GM12878 (cell line): ENCODE measurements at regions not wholly inside any gene's neighbourhood (a gene's known extent, or its start where the extent isn't known, plus 50 kb on each side); places are given as distances from the start of the nearest gene placed in this dataset.

Experiments used
- ATAC-seq: fragments of 200-7000 bp; cut with Tn5 transposase; 3 replicates; pipeline ENCODE4 v1.9.1; 2020; ENCODE audit warnings: mild to moderate bottlenecking, moderate library complexity
- BruUV-seq: library from RNA; stranded (reverse); fragments of 400-500 nt; replicated peaks from 2 replicates; lab custom pipeline; 2021; lab: Mats Ljungman, UMichigan
- CTCF ChIA-PET: fragments of 300-600 bp; sonication (Branson Sonifier 250); formaldehyde crosslinking; extraction: SDS; loops from one replicate; lab custom pipeline; 2021; ENCODE audit warnings: inconsistent platforms; lab: Yijun Ruan, JAX
- POLR2A ChIA-PET: fragments of 350-600 bp; formaldehyde crosslinking; extraction: SDS; loops from one replicate; lab custom pipeline; 2021; ENCODE audit warnings: inconsistent platforms; lab: Charles Lee
- RAD21 ChIA-PET: fragments of 300-600 bp; sonication (Branson Sonifier 250); formaldehyde crosslinking; loops from one replicate; lab custom pipeline; 2023; ENCODE audit warnings: antibody characterized with exemption; ENCODE audit not compliant: unreplicated experiment; lab: Charles Lee
- SMC1A ChIA-PET: fragments of 300-600 bp; sonication (Branson Sonifier 250); formaldehyde crosslinking; loops from one replicate; lab custom pipeline; 2023; ENCODE audit not compliant: unreplicated experiment, uncharacterized antibody; lab: Charles Lee
- DNase-seq: peaks from one replicate; pipeline ENCODE4 v3.0.0-alpha.2; 2011; ENCODE audit warnings: low read depth, low spot score
- FAIRE-seq: peaks from 3 replicates; lab custom pipeline; 2011; peaks lifted over from hg19 to GRCh38; lab: Jason Lieb, UNC
- H2AFZ ChIP-seq: 2 replicates; pipeline ENCODE4 v1.6.0; 2011; ENCODE audit warnings: low read depth, low read length, control low read depth; ENCODE audit not compliant: control insufficient read depth
- H3K27ac ChIP-seq: 2 replicates; pipeline ENCODE4 v1.5.1; 2011; ENCODE audit warnings: control low read depth; ENCODE audit not compliant: control insufficient read depth, insufficient read depth
- H3K27me3 ChIP-seq, 2 experiments: replicated peaks in 1 of 2; 2 replicates each; pipeline versions ENCODE4 v1.6.0 to v1.6.1; 2011; ENCODE audit warnings: low read length in 1 of 2; ENCODE audit not compliant: control insufficient read depth in 2 of 2, insufficient read depth in 2 of 2
- H3K36me3 ChIP-seq, 2 experiments: 2 replicates each; pipeline ENCODE4 v1.5.1; 2011; ENCODE audit warnings: low read length in 1 of 2; ENCODE audit not compliant: control insufficient read depth in 2 of 2, insufficient read depth in 2 of 2
- H3K4me1 ChIP-seq: 2 replicates; pipeline ENCODE4 v1.6.1; 2011; ENCODE audit warnings: mild to moderate bottlenecking, low read length, moderate library complexity, mixed read lengths; ENCODE audit not compliant: control insufficient read depth, insufficient read depth
- H3K4me2 ChIP-seq: 2 replicates; pipeline ENCODE4 v1.6.0; 2011; ENCODE audit warnings: control low read depth; ENCODE audit not compliant: control insufficient read depth, insufficient read depth
- H3K4me3 ChIP-seq: fragments of 200-600 bp; sonication (generic); 2 replicates; pipeline ENCODE4 v1.5.1; 2016
- H3K79me2 ChIP-seq: 2 replicates; pipeline ENCODE4 v1.6.0; 2011; ENCODE audit warnings: low read length; ENCODE audit not compliant: control insufficient read depth, insufficient read depth
- H3K9ac ChIP-seq: 2 replicates; pipeline ENCODE4 v1.8.0; 2011; ENCODE audit warnings: low read length, control low read depth, mixed read lengths; ENCODE audit not compliant: control insufficient read depth, insufficient read depth
- H3K9me3 ChIP-seq: replicated peaks from 3 replicates; pipeline ENCODE4 v1.5.1; 2011; ENCODE audit warnings: mild to moderate bottlenecking, low read length; ENCODE audit not compliant: control insufficient read depth, insufficient read depth
- H4K20me1 ChIP-seq: 2 replicates; pipeline ENCODE4 v1.6.0; 2011; ENCODE audit not compliant: control insufficient read depth, insufficient read depth
- BMI1 ChIP-seq: fragments of 450-650 bp; IDR thresholded peaks from 2 replicates; pipeline ENCODE4 v1.6.1; 2016; ENCODE audit warnings: mild to moderate bottlenecking, moderate library complexity, borderline replicate concordance
- EED ChIP-seq: sonication (generic); IDR thresholded peaks from 2 replicates; pipeline ENCODE4 v1.6.1; 2016; ENCODE audit warnings: antibody characterized with exemption, low read depth
- IRF5 ChIP-seq: fragments of 450-650 bp; IDR thresholded peaks from 2 replicates; pipeline ENCODE4 v1.6.1; 2017; ENCODE audit warnings: borderline replicate concordance
- NR2C1 ChIP-seq: fragments of 450-650 bp; IDR thresholded peaks from 2 replicates; pipeline ENCODE4 v1.6.1; 2017; ENCODE audit warnings: antibody characterized with exemption, mild to moderate bottlenecking, moderate library complexity
- NR2C2 ChIP-seq: IDR thresholded peaks from 2 replicates; pipeline ENCODE4 v1.6.1; 2011; ENCODE audit warnings: borderline replicate concordance, low read depth; ENCODE audit not compliant: control insufficient read depth, insufficient read length
- PRDM15 ChIP-seq: fragments of 450-650 bp; formaldehyde crosslinking; IDR thresholded peaks from 2 replicates; pipeline ENCODE4 v1.4.0; 2020; ENCODE audit warnings: mild to moderate bottlenecking, moderate library complexity
- SKIL ChIP-seq: fragments of 450-650 bp; IDR thresholded peaks from 2 replicates; pipeline ENCODE4 v1.6.1; 2017; ENCODE audit warnings: mild to moderate bottlenecking, low read depth, inconsistent platforms; ENCODE audit not compliant: poor library complexity, severe bottlenecking
- SMARCA5 ChIP-seq: fragments of 450-650 bp; IDR thresholded peaks from 2 replicates; pipeline ENCODE4 v1.6.1; 2017; ENCODE audit warnings: mild to moderate bottlenecking
- TCF12 ChIP-seq: IDR thresholded peaks from 2 replicates; pipeline ENCODE4 v1.6.1; 2011; ENCODE audit warnings: low read depth, mild to moderate bottlenecking, low read length
- USF1 ChIP-seq: IDR thresholded peaks from 2 replicates; pipeline ENCODE4 v1.6.1; 2011; ENCODE audit warnings: borderline replicate concordance, low read depth, mild to moderate bottlenecking, moderate library complexity, mixed read lengths, low read length; ENCODE audit not compliant: insufficient read depth; ENCODE audit errors: extremely low read length
- ZNF217 ChIP-seq: fragments of 450-650 bp; IDR thresholded peaks from 2 replicates; pipeline ENCODE4 v1.6.1; 2017; ENCODE audit warnings: antibody characterized with exemption, mild to moderate bottlenecking
- ZSCAN29 ChIP-seq: fragments of 450-650 bp; IDR thresholded peaks from 2 replicates; pipeline ENCODE4 v1.6.1; 2017; ENCODE audit warnings: mild to moderate bottlenecking, moderate library complexity
- WGBS: methylation state at CpG from one replicate; pipeline ENCODE4 v1.1.6; 2016; ENCODE audit warnings: low lambda C conversion rate; ENCODE audit not compliant: insufficient replicate concordance, insufficient coverage; ENCODE audit errors: missing lambda C conversion rate; 5-methylcytosine and 5-hydroxymethylcytosine counted together
- in situ Hi-C: fragments of 300-500 bp; cut with MboI; formaldehyde crosslinking; loops from 9 replicates; pipeline ENCODE4 v1.14.3; 2018; ENCODE audit warnings: mixed read lengths
- intact Hi-C: fragments of 100-400 bp; cut with micrococcal nuclease; formaldehyde crosslinking; loops from one replicate; pipeline ENCODE4 v1.14.2; 2022; ENCODE audit not compliant: unreplicated experiment
- TF ChIP-seq, protein P1 (sequence below): fragments of 450-650 bp; IDR thresholded peaks from 2 replicates; pipeline ENCODE4 v1.6.1; 2016; ENCODE audit warnings: mild to moderate bottlenecking
- TF ChIP-seq, protein P2 (sequence below): IDR thresholded peaks from 2 replicates; pipeline ENCODE4 v1.6.1; 2011; ENCODE audit warnings: low read depth, low read length, improper control_type of control experiment, borderline replicate concordance

DNA sequence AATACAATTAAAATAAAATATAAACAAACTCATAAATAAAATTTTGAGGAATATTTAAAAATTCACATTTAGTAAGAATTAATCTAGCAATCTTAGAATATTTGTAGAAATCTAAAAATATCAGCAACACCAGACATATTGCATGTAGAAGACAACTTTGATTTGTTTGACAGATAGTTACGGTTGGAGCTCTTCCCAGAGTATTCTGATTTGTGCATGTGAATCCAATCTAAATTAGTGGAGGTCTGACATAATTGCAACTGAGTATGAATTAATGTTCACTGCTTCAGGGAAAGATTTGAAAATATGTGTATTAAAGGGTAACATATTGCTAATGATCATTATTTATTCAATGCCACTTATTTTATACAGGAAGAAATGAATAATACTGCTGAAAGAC, 1546.2 kb downstream of the BRINP3 start:
- Histone ChIP-seq H3K4me3 (no peak overlapping the region), H2AFZ (no peak overlapping the region), H3K36me3 (no peaks in the 10 kb centered on the region), H4K20me1 (no peaks in the 10 kb centered on the region), H3K4me1 (no peaks in the 10 kb centered on the region), H3K9ac (no peak overlapping the region), H3K79me2 (no peaks in the 10 kb centered on the region), H3K4me2 (no peak overlapping the region), H3K9me3 (no peaks in the 10 kb centered on the region), H3K27me3 (no peaks in the 10 kb centered on the region), H3K27ac (no peak overlapping the region)
- FAIRE-seq: no peak
- POLR2A ChIA-PET: no interaction called here
- SMC1A ChIA-PET: no interaction called here
- no TSS peak for BruUV-seq
- in situ Hi-C loops: no loop called here
- TF ChIP-seq USF1 (no peak), NR2C2 (no peak), EED (no peak), IRF5 (no peak), ZNF217 (no peak), SMARCA5 (no peak), TCF12 (no peak), NR2C1 (no peak), SKIL (no peak), ZSCAN29 (no peak), BMI1 (no peak), PRDM15 (CRISPR knock-in tag) (no peak)
- TF ChIP-seq, protein P1, sequence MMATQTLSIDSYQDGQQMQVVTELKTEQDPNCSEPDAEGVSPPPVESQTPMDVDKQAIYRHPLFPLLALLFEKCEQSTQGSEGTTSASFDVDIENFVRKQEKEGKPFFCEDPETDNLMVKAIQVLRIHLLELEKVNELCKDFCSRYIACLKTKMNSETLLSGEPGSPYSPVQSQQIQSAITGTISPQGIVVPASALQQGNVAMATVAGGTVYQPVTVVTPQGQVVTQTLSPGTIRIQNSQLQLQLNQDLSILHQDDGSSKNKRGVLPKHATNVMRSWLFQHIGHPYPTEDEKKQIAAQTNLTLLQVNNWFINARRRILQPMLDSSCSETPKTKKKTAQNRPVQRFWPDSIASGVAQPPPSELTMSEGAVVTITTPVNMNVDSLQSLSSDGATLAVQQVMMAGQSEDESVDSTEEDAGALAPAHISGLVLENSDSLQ: no peak
- TF ChIP-seq, protein P2, sequence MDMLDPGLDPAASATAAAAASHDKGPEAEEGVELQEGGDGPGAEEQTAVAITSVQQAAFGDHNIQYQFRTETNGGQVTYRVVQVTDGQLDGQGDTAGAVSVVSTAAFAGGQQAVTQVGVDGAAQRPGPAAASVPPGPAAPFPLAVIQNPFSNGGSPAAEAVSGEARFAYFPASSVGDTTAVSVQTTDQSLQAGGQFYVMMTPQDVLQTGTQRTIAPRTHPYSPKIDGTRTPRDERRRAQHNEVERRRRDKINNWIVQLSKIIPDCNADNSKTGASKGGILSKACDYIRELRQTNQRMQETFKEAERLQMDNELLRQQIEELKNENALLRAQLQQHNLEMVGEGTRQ: no peak
- no peak for ATAC-seq
- RAD21 ChIA-PET: no interaction called here
- DNase-seq: no peak
- CTCF ChIA-PET: interaction anchor here (1.3 kb wide), 1 partner anchor 10 kb away, joined by 3 read pairs; no protein-coding TSS in a partner anchor
- intact Hi-C loops: no loop called here
- WGBS: 40% methylated on average over 1 of the region's 1 CpG
